ENCODE measurements at regions not wholly inside any gene's neighbourhood (a gene's known extent, or its start where the extent isn't known, plus 50 kb on each side); places are given as distances from the start of the nearest gene placed in this dataset.

GRCh38 chr2:108119492-108119891, 120.3 kb upstream of the SULT1C3 start:
- TF ChIP-seq CTCF (IDR thresholded peaks at IDR 0.05 in 2 of 3, conservative IDR thresholded peaks at IDR 0.05 in 1 of 3; ENCODE audit: borderline replicate concordance in 1 of 3, insufficient read depth in 1 of 3, low read depth in 2 of 3, low read length in 2 of 3): no peak
- no peak for TF ChIP-seq EGR1 (IDR thresholded peaks at IDR 0.05; ENCODE audit: low read depth)
- TF ChIP-seq SIN3A (IDR thresholded peaks at IDR 0.05; ENCODE audit: low read depth): no peak
- no peak for TF ChIP-seq ZNF274 (IDR thresholded peaks at IDR 0.05; ENCODE audit: low read depth, low read length)
- TF ChIP-seq EZH2 (IDR thresholded peaks at IDR 0.05): no peak

All from HCT116 (cell line).